Duodenal mucosa (tissue), 2 donors: ENCODE measurements at regions not wholly inside any gene's neighbourhood (a gene's known extent, or its start where the extent isn't known, plus 50 kb on each side); places are given as distances from the start of the nearest gene placed in this dataset.
"Not testable (repeated sequence)": the region's sequence is repeated elsewhere in the genome, so short reads cannot be mapped to it uniquely, and the experiment has no call there.

Experiments
- H3K27ac ChIP-seq: one replicate; pipeline ENCODE4 v1.7.0; 2013; ENCODE audit warnings: low read depth, low read length
- H3K27me3 ChIP-seq, 2 donors: one replicate each; pipeline ENCODE4 v1.7.0; 2013; ENCODE audit warnings: low read length in 2 of 2, control low read depth in 1 of 2; ENCODE audit not compliant: insufficient read depth in 2 of 2, control insufficient read depth in 1 of 2
- H3K36me3 ChIP-seq, 2 donors: one replicate each; pipeline ENCODE4 v1.7.0; 2013; ENCODE audit warnings: low read length in 2 of 2, control low read depth in 1 of 2; ENCODE audit not compliant: insufficient read depth in 2 of 2, control insufficient read depth in 1 of 2
- H3K4me1 ChIP-seq, 2 donors: one replicate each; pipeline ENCODE4 v1.7.0; 2013; ENCODE audit warnings: low read length in 2 of 2, control low read depth in 1 of 2; ENCODE audit not compliant: insufficient read depth in 2 of 2, control insufficient read depth in 1 of 2
- H3K4me3 ChIP-seq, 2 donors: one replicate each; pipeline ENCODE4 v1.7.0; 2013; ENCODE audit warnings: low read length in 2 of 2, low read depth in 1 of 2
- H3K9ac ChIP-seq, 2 donors: one replicate each; pipeline ENCODE4 v1.7.0; 2013; ENCODE audit warnings: low read length in 2 of 2, low read depth in 1 of 2
- H3K9me3 ChIP-seq, 2 donors: one replicate each; pipeline ENCODE4 v1.7.0; 2013; ENCODE audit warnings: low read length in 2 of 2, control low read depth in 1 of 2; ENCODE audit not compliant: control insufficient read depth in 1 of 2

- Histone ChIP-seq H3K36me3 (no peaks in the 10 kb centered on the region), H3K4me3 (peak overlapping the region in 1 of 2 donors; percentile 5), H3K9me3 (no peaks in the 10 kb centered on the region), H3K27me3 (no peaks in the 10 kb centered on the region), H3K4me1 (peaks cover 23 to 26% of the 10 kb centered on the region in 2 donors), H3K27ac (no peak overlapping the region), H3K9ac (no peak overlapping the region)
These were observed 77.6 kb downstream of the XCL2 start for GRCh38 chr1:168466092-168466713.

GRCh38 chr1:168461108-168461507 lies 82.7 kb downstream of the XCL2 start:
- not testable (repeated sequence) for H3K9ac ChIP-seq, H3K9me3 ChIP-seq, H3K36me3 ChIP-seq, H3K4me3 ChIP-seq, H3K27ac ChIP-seq, H3K4me1 ChIP-seq, H3K27me3 ChIP-seq

- not testable (repeated sequence) for H3K9ac ChIP-seq, H3K27me3 ChIP-seq
These were observed 86.5 kb downstream of the XCL2 start for GRCh38 chr1:168457296-168457695.

GRCh38 chr1:168455764-168456163 lies 88.0 kb downstream of the XCL2 start:
- no peak overlapping the region for H3K27ac ChIP-seq
- H3K36me3 ChIP-seq = no peaks in the 10 kb centered on the region

More at GRCh38 chr1:168457296-168457695, 86.5 kb downstream of the XCL2 start:
- not testable (repeated sequence) for H3K4me3 ChIP-seq, H3K27ac ChIP-seq, H3K4me1 ChIP-seq, H3K36me3 ChIP-seq, H3K9me3 ChIP-seq

GRCh38 chr1:168454211-168454815 lies 89.5 kb downstream of the XCL2 start:
- no peaks in the 10 kb centered on the region for H3K27me3 ChIP-seq
- H3K27ac ChIP-seq = no peak overlapping the region
- H3K4me3 ChIP-seq = no peak overlapping the region
- H3K9me3 ChIP-seq = peaks cover 0 to 5% of the 10 kb centered on the region in 2 donors
- H3K36me3 ChIP-seq = no peaks in the 10 kb centered on the region
- no peaks in the 10 kb centered on the region for H3K4me1 ChIP-seq
- H3K9ac ChIP-seq = no peak overlapping the region

More at GRCh38 chr1:168455764-168456163, 88.0 kb downstream of the XCL2 start:
- Histone ChIP-seq H3K9me3 (peaks cover 0 to 5% of the 10 kb centered on the region in 2 donors), H3K4me1 (no peaks in the 10 kb centered on the region), H3K9ac (no peak overlapping the region), H3K4me3 (no peak overlapping the region), H3K27me3 (no peaks in the 10 kb centered on the region)

GRCh38 chr1:168453056-168453455 lies 90.7 kb downstream of the XCL2 start:
- no peak overlapping the region for H3K27ac ChIP-seq
- no peaks in the 10 kb centered on the region for H3K4me1 ChIP-seq
- no peak overlapping the region for H3K9ac ChIP-seq
- no peaks in the 10 kb centered on the region for H3K36me3 ChIP-seq
- H3K27me3 ChIP-seq = no peaks in the 10 kb centered on the region
- no peak overlapping the region for H3K4me3 ChIP-seq
- H3K9me3 ChIP-seq = peaks cover 0 to 5% of the 10 kb centered on the region in 2 donors

GRCh38 chr1:168452329-168452728 lies 91.5 kb downstream of the XCL2 start:
- Histone ChIP-seq H3K9ac (no peak overlapping the region), H3K4me1 (no peaks in the 10 kb centered on the region), H3K27me3 (peaks cover 0 to 3% of the 10 kb centered on the region in 2 donors), H3K4me3 (no peak overlapping the region), H3K27ac (no peak overlapping the region), H3K36me3 (no peaks in the 10 kb centered on the region), H3K9me3 (peaks cover 0 to 5% of the 10 kb centered on the region in 2 donors)

- no peak overlapping the region for H3K27ac ChIP-seq
- no peaks in the 10 kb centered on the region for H3K4me1 ChIP-seq
- H3K9ac ChIP-seq = no peak overlapping the region
- H3K9me3 ChIP-seq = peaks cover 0 to 5% of the 10 kb centered on the region in 2 donors
- H3K4me3 ChIP-seq = no peak overlapping the region
- H3K36me3 ChIP-seq = no peaks in the 10 kb centered on the region
- peaks cover 0 to 3% of the 10 kb centered on the region in 2 donors for H3K27me3 ChIP-seq
These were observed 95.9 kb downstream of the XCL2 start for GRCh38 chr1:168447871-168448270.

GRCh38 chr1:168446081-168446480 lies 97.7 kb downstream of the XCL2 start:
- Histone ChIP-seq H3K27ac (no peak overlapping the region), H3K27me3 (peaks cover 0 to 3% of the 10 kb centered on the region in 2 donors), H3K9ac (no peak overlapping the region), H3K4me1 (no peaks in the 10 kb centered on the region), H3K9me3 (no peaks in the 10 kb centered on the region), H3K4me3 (no peak overlapping the region), H3K36me3 (no peaks in the 10 kb centered on the region)

GRCh38 chr1:168443899-168444298 lies 99.9 kb downstream of the XCL2 start:
- Histone ChIP-seq H3K36me3 (no peaks in the 10 kb centered on the region), H3K4me1 (peaks cover 0 to 2% of the 10 kb centered on the region in 2 donors), H3K27ac (no peak overlapping the region), H3K27me3 (peaks cover 0 to 3% of the 10 kb centered on the region in 2 donors), H3K9me3 (no peaks in the 10 kb centered on the region), H3K4me3 (no peak overlapping the region), H3K9ac (no peak overlapping the region)
